HFF-Myc (cell line): ENCODE measurements at regions not wholly inside any gene's neighbourhood (a gene's known extent, or its start where the extent isn't known, plus 50 kb on each side); places are given as distances from the start of the nearest gene placed in this dataset.

ENCODE experiments used
- DNase-seq: peaks from one replicate; pipeline ENCODE4 v3.0.0-alpha.2; 2011; ENCODE audit warnings: low read depth; ENCODE audit errors: extremely low read depth
- H3K4me3 ChIP-seq: replicated peaks from 2 replicates; pipeline ENCODE4 v1.5.1; 2011; ENCODE audit warnings: low read depth, mild to moderate bottlenecking, control low read depth, low read length
- CTCF ChIP-seq: IDR thresholded peaks from 2 replicates; pipeline ENCODE4 v1.5.1; 2012; ENCODE audit warnings: mild to moderate bottlenecking, low read depth, low read length, control low read depth; ENCODE audit errors: missing control alignments

DNA sequence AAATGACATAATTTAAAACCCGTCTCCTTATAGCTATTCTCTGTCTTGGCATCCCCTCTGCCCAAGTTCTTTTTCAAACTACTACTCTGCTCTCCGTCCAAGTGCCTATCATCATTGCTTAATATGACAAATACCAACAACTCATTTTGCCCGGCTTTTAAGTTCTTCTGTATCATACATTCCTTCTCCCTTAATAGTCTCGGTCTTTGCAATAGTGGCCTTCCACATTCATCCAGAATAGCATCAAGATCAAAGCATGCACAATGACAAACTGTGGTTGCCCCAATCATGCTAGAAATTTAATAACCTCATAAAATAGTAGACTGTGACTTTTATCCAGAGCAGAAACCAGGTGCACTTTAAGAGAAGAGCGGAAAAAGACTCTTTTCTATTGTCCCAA, 198.9 kb downstream of the ETV1 start:
- DNase-seq: no peak
- TF ChIP-seq CTCF: no peak

GRCh38 chr7:13792208-13792607, 197.3 kb downstream of the ETV1 start:
- DNase-seq: no peak
- no peak for TF ChIP-seq CTCF
- H3K4me3 ChIP-seq: no peak overlapping the region

More for the DNA sequence above, 198.9 kb downstream of the ETV1 start:
- H3K4me3 ChIP-seq: no peak overlapping the region

DNA sequence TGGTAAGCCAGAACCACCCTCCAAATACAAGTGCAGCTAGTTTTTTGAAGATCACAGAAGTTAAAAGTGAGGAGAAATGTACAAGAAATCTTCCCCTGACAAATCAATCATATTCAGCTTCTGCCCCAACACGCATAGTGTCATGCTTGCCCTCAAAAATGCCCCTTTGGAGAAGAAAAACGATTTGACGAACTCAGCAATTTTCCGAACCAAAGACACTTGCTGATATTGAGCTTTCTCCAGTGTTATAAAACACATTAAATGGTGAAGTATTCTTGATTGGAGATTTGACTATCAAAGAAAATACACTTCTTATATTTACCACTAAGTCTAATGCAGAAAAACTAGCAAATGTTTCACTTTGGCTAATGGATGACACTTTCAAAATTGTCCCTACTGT, 195.5 kb downstream of the ETV1 start:
- DNase-seq: no peak
- TF ChIP-seq CTCF: no peak
- H3K4me3 ChIP-seq: no peak overlapping the region

GRCh38 chr7:13794581-13794980, 194.9 kb downstream of the ETV1 start:
- no peak overlapping the region for H3K4me3 ChIP-seq
- TF ChIP-seq CTCF: no peak

GRCh38 chr7:13797545-13797944, 191.9 kb downstream of the ETV1 start:
- no peak for TF ChIP-seq CTCF
- no peak overlapping the region for H3K4me3 ChIP-seq
- no peak for DNase-seq

More at GRCh38 chr7:13794581-13794980, 194.9 kb downstream of the ETV1 start:
- no peak for DNase-seq

DNA sequence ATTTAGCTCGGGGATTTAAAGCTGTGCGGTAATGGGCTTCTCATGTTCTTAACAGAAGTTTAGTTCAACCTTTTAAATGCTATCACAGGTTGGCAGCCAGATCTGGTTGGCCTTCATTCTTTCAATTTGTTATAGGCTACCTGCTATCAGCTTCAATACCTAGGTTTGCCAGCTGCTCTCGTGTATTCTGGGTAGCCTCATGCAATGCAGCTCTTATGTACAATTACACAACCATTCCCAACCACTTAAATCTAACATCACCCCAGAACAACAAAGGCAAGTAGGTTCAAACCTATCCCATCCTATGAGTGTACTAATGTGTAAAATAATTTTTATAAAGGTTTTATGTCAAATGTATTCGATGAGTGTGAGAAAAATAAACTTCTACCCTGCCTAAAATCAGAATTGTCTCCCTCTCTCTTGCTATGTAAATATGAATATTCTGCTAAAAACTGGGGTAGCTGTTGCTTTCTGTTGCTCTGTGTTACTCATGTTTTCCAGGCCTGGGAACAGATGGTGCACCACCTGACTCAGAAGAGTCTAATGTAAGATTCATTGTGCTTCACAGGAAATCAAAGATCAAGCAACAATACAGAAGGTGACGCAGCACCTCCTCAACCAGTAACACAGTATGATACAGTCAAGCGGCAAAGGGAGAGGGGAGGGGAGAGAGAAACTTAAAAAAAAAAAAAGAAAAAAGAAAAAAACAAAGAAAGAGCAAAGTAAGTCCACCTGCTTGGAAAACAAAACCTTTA, 188.6 kb downstream of the ETV1 start:
- no peak for TF ChIP-seq CTCF
- peak; percentile 32 for DNase-seq
- H3K4me3 ChIP-seq: no peak overlapping the region

GRCh38 chr7:13801669-13802068, 187.8 kb downstream of the ETV1 start:
- TF ChIP-seq CTCF: no peak
- no peak for DNase-seq
- H3K4me3 ChIP-seq: no peak overlapping the region
